C4-2B (cell line): ENCODE measurements at regions not wholly inside any gene's neighbourhood (a gene's known extent, or its start where the extent isn't known, plus 50 kb on each side); places are given as distances from the start of the nearest gene placed in this dataset.

ENCODE experiments used
- ZFX ChIP-seq: fragments of 450-650 bp; IDR thresholded peaks from 2 replicates; pipeline ENCODE4 v1.6.1; 2017
- TF ChIP-seq, protein P1 (sequence below): fragments of 450-650 bp; conservative IDR thresholded peaks from 2 replicates; pipeline ENCODE4 v1.5.1; 2017; ENCODE audit warnings: mild to moderate bottlenecking

DNA sequence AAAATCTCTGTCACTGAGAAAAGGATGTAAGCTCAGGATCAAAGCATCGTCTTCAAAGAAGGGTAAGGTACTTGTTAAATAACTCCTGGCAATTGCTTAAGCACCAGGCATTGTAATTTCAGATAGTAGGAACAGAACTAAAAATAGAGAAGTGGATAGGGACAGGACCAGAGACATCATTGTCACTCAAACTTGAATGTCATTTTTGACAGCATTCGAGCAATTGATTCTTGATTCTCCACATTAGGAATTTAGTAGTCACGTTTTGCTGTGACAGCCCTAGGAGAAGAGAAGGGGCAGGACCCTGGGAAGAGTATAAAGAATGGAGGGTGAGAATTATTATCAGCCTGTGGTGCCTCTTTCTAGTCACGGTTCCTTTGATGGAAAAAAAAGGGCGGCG lies 50.1 kb upstream of the BACH2 start:
- TF ChIP-seq, protein P1, sequence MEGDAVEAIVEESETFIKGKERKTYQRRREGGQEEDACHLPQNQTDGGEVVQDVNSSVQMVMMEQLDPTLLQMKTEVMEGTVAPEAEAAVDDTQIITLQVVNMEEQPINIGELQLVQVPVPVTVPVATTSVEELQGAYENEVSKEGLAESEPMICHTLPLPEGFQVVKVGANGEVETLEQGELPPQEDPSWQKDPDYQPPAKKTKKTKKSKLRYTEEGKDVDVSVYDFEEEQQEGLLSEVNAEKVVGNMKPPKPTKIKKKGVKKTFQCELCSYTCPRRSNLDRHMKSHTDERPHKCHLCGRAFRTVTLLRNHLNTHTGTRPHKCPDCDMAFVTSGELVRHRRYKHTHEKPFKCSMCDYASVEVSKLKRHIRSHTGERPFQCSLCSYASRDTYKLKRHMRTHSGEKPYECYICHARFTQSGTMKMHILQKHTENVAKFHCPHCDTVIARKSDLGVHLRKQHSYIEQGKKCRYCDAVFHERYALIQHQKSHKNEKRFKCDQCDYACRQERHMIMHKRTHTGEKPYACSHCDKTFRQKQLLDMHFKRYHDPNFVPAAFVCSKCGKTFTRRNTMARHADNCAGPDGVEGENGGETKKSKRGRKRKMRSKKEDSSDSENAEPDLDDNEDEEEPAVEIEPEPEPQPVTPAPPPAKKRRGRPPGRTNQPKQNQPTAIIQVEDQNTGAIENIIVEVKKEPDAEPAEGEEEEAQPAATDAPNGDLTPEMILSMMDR: no peak
- no peak for TF ChIP-seq ZFX
